Omental fat pad (tissue), 3 donors: ENCODE measurements at regions not wholly inside any gene's neighbourhood (a gene's known extent, or its start where the extent isn't known, plus 50 kb on each side); places are given as distances from the start of the nearest gene placed in this dataset.
"Not testable (repeated sequence)": the region's sequence is repeated elsewhere in the genome, so short reads cannot be mapped to it uniquely, and the experiment has no call there.

Experiments
- ATAC-seq: fragments of 150-250 bp; one replicate; pipeline ENCODE4 v1.9.1; 2016; ENCODE audit warnings: mild to moderate bottlenecking, moderate library complexity; ENCODE audit not compliant: low FRiP score
- DNase-seq: peaks from one replicate; pipeline ENCODE4 v3.0.0-alpha.2; 2019; ENCODE audit warnings: low spot score
- CTCF ChIP-seq, 3 donors: fragments of 450-650 bp; IDR thresholded peaks; one replicate each; pipeline ENCODE4 v1.5.1; 2016 to 2017; ENCODE audit warnings: antibody characterized with exemption in 3 of 3, mild to moderate bottlenecking in 3 of 3, moderate library complexity in 2 of 3

- TF ChIP-seq CTCF (IDR thresholded peaks at IDR 0.05): no peak
- no peak for ATAC-seq
Measured at GRCh38 chr12:131314524-131315090, 360.9 kb downstream of the ADGRD1 start.

GRCh38 chr12:131315601-131316000 is 361.9 kb downstream of the ADGRD1 start:
- no peak for TF ChIP-seq CTCF (IDR thresholded peaks at IDR 0.05)
- ATAC-seq: no peak
- DNase-seq: no peak

More at GRCh38 chr12:131314524-131315090, 360.9 kb downstream of the ADGRD1 start:
- no peak for DNase-seq

GRCh38 chr12:131316388-131316787 is 362.7 kb downstream of the ADGRD1 start:
- TF ChIP-seq CTCF (IDR thresholded peaks at IDR 0.05): no peak
- ATAC-seq: no peak

GRCh38 chr12:131318045-131318685 is 364.5 kb downstream of the ADGRD1 start:
- no peak for TF ChIP-seq CTCF (IDR thresholded peaks at IDR 0.05)

More at GRCh38 chr12:131316388-131316787, 362.7 kb downstream of the ADGRD1 start:
- no peak for DNase-seq

GRCh38 chr12:131321988-131322387 is 368.3 kb downstream of the ADGRD1 start:
- no peak for DNase-seq

More at GRCh38 chr12:131318045-131318685, 364.5 kb downstream of the ADGRD1 start:
- no peak for ATAC-seq
- DNase-seq: no peak

GRCh38 chr12:131322460-131322859 is 368.8 kb downstream of the ADGRD1 start:
- DNase-seq, ATAC-seq: not testable (repeated sequence)

More at GRCh38 chr12:131321988-131322387, 368.3 kb downstream of the ADGRD1 start:
- no peak for ATAC-seq
- TF ChIP-seq CTCF (IDR thresholded peaks at IDR 0.05): no peak

- ATAC-seq (no peak), DNase-seq (no peak)
- TF ChIP-seq CTCF (IDR thresholded peaks at IDR 0.05): no peak
Measured at GRCh38 chr12:131323879-131324278, 370.2 kb downstream of the ADGRD1 start.
